HG02973 (cell line): ENCODE measurements at regions not wholly inside any gene's neighbourhood (a gene's known extent, or its start where the extent isn't known, plus 50 kb on each side); places are given as distances from the start of the nearest gene placed in this dataset.

Experiments
- ATAC-seq: cut with Tn5 transposase; IDR thresholded peaks from one replicate; pipeline ENCODE4 v1.9.1; 2021; ENCODE audit warnings: moderate library complexity; ENCODE audit not compliant: unreplicated experiment

- ATAC-seq: no peak
These were observed 338.5 kb downstream of the AKAIN1 start for GRCh38 chr18:4858379-4859127.

GRCh38 chr18:4854671-4855070, 342.4 kb downstream of the AKAIN1 start:
- ATAC-seq: no peak

GRCh38 chr18:4851301-4851976, 345.6 kb downstream of the AKAIN1 start:
- ATAC-seq: no peak

GRCh38 chr18:4847056-4847455, 350.0 kb downstream of the AKAIN1 start:
- no peak for ATAC-seq

- no peak for ATAC-seq
These were observed 352.7 kb downstream of the AKAIN1 start for GRCh38 chr18:4844320-4844719.

- ATAC-seq: no peak
These were observed 353.3 kb downstream of the AKAIN1 start for GRCh38 chr18:4843771-4844170.

GRCh38 chr18:4842751-4843150, 354.3 kb downstream of the AKAIN1 start:
- no peak for ATAC-seq

GRCh38 chr18:4842287-4842686, 354.8 kb downstream of the AKAIN1 start:
- ATAC-seq: no peak

- no peak for ATAC-seq
These were observed 357.4 kb downstream of the AKAIN1 start for GRCh38 chr18:4839639-4840038.

- no peak for ATAC-seq
These were observed 360.9 kb downstream of the AKAIN1 start for GRCh38 chr18:4836141-4836540.

GRCh38 chr18:4831791-4832375, 365.2 kb downstream of the AKAIN1 start:
- no peak for ATAC-seq

- ATAC-seq: no peak
These were observed 365.9 kb downstream of the AKAIN1 start for GRCh38 chr18:4831127-4831526.

- no peak for ATAC-seq
These were observed 368.0 kb upstream of the DLGAP1 start for GRCh38 chr18:4823091-4823490.

GRCh38 chr18:4821801-4822200, 366.7 kb upstream of the DLGAP1 start:
- ATAC-seq: no peak

- ATAC-seq: no peak
These were observed 362.6 kb upstream of the DLGAP1 start for GRCh38 chr18:4817665-4818064.

- ATAC-seq: no peak
These were observed 358.6 kb upstream of the DLGAP1 start for GRCh38 chr18:4813708-4814107.

GRCh38 chr18:4808891-4809290, 353.8 kb upstream of the DLGAP1 start:
- ATAC-seq: no peak

- no peak for ATAC-seq
These were observed 352.6 kb upstream of the DLGAP1 start for GRCh38 chr18:4807604-4808293.

GRCh38 chr18:4806331-4806730, 351.2 kb upstream of the DLGAP1 start:
- ATAC-seq: no peak

- no peak for ATAC-seq
These were observed 347.2 kb upstream of the DLGAP1 start for GRCh38 chr18:4802296-4802695.

- no peak for ATAC-seq
These were observed 346.0 kb upstream of the DLGAP1 start for GRCh38 chr18:4801151-4801550.
